NT2/D1 (cell line): ENCODE measurements at regions not wholly inside any gene's neighbourhood (a gene's known extent, or its start where the extent isn't known, plus 50 kb on each side); places are given as distances from the start of the nearest gene placed in this dataset.

Experiments
- YY1 ChIP-seq: IDR thresholded peaks from 2 replicates; pipeline ENCODE4 v1.6.1; 2011; ENCODE audit not compliant: insufficient read length, insufficient read depth
- ZNF274 ChIP-seq: IDR thresholded peaks from 2 replicates; pipeline ENCODE4 v1.6.1; 2011; ENCODE audit warnings: mild to moderate bottlenecking, low read depth, low read length

- TF ChIP-seq ZNF274 (no peak), YY1 (no peak)
These were observed 131.1 kb upstream of the TMEM106B start for GRCh38 chr7:12080006-12080405.
